Lower leg skin (tissue), 3 donors: ENCODE measurements at regions not wholly inside any gene's neighbourhood (a gene's known extent, or its start where the extent isn't known, plus 50 kb on each side); places are given as distances from the start of the nearest gene placed in this dataset.

Experiments used
- CTCF ChIP-seq, 3 donors: fragments of 450-650 bp; IDR thresholded peaks; one replicate each; pipeline ENCODE4 v1.5.1; 2016; ENCODE audit warnings: antibody characterized with exemption in 3 of 3, mild to moderate bottlenecking in 3 of 3, moderate library complexity in 2 of 3
- POLR2A ChIP-seq, 2 donors: fragments of 450-650 bp; IDR thresholded peaks; one replicate each; pipeline ENCODE4 v1.6.1; 2016 to 2017; ENCODE audit warnings: antibody characterized with exemption in 2 of 2, mild to moderate bottlenecking in 1 of 2, moderate library complexity in 1 of 2

- TF ChIP-seq CTCF (IDR thresholded peaks at IDR 0.05) (no peak), POLR2A (IDR thresholded peaks at IDR 0.05) (no peak)
These were observed 53.5 kb upstream of the CDH9 start for GRCh38 chr5:27091858-27092257.
